Mesothelial cell of epicardium (in vitro differentiated cells): ENCODE measurements at regions not wholly inside any gene's neighbourhood (a gene's known extent, or its start where the extent isn't known, plus 50 kb on each side); places are given as distances from the start of the nearest gene placed in this dataset.

Experiments used
- DNase-seq, 2 experiments: peaks; one replicate each; pipeline ENCODE4 v3.0.0; 2021; ENCODE audit warnings: low spot score in 2 of 2; ENCODE audit not compliant: unreplicated experiment in 2 of 2
- H3K27ac Mint-ChIP-seq: 2 replicates; pipeline ENCODE4 v1.8.0; 2021; ENCODE audit warnings: mixed read lengths
- H3K27me3 Mint-ChIP-seq: 2 replicates; pipeline ENCODE4 v1.8.0; 2021; ENCODE audit warnings: low read depth, mixed read lengths
- H3K36me3 Mint-ChIP-seq: 2 replicates; pipeline ENCODE4 v1.8.0; 2021; ENCODE audit warnings: mixed read lengths
- H3K4me1 Mint-ChIP-seq: 2 replicates; pipeline ENCODE4 v1.8.0; 2021; ENCODE audit warnings: mixed read lengths
- H3K4me3 Mint-ChIP-seq: 2 replicates; pipeline ENCODE4 v1.8.0; 2021; ENCODE audit warnings: mild to moderate bottlenecking, moderate library complexity, mixed read lengths
- H3K9me3 Mint-ChIP-seq: 2 replicates; pipeline ENCODE4 v1.8.0; 2021; ENCODE audit warnings: mixed read lengths
- TF ChIP-seq, protein P1 (sequence below): fragments of 200-600 bp; sonication (generic); IDR thresholded peaks from one replicate; pipeline ENCODE4 v1.5.0; 2021; ENCODE audit warnings: antibody characterized with exemption; ENCODE audit not compliant: unreplicated experiment

DNA sequence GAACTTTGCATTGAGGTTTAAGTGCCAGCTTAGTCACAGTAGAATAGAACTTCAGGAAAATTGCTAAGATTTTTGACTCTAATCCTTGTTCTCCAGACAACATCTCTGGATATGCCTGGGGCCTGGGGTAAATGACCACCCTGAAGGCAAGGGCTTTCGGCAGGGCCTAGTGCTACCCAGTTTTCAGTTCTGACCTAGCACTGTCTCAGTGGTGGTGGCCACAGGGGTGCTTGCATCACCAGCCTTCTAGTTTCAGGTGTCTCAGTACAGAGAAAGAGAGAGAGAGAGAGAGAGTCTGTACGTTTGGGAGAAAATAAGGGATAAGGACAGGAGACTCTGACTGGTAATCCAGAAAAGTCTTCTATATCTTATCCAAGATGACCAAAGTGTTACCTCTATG is 890.5 kb downstream of the JRKL start:
- DNase-seq, result no peak
- Mint-ChIP-seq H3K4me1 (no peaks in the 10 kb centered on the region), H3K4me3 (no peak overlapping the region), H3K27me3 (no peaks in the 10 kb centered on the region), H3K27ac (no peak overlapping the region), H3K36me3 (peaks cover under 1% of the 10 kb centered on the region), H3K9me3 (peaks cover 46% of the 10 kb centered on the region)
- TF ChIP-seq, protein P1, sequence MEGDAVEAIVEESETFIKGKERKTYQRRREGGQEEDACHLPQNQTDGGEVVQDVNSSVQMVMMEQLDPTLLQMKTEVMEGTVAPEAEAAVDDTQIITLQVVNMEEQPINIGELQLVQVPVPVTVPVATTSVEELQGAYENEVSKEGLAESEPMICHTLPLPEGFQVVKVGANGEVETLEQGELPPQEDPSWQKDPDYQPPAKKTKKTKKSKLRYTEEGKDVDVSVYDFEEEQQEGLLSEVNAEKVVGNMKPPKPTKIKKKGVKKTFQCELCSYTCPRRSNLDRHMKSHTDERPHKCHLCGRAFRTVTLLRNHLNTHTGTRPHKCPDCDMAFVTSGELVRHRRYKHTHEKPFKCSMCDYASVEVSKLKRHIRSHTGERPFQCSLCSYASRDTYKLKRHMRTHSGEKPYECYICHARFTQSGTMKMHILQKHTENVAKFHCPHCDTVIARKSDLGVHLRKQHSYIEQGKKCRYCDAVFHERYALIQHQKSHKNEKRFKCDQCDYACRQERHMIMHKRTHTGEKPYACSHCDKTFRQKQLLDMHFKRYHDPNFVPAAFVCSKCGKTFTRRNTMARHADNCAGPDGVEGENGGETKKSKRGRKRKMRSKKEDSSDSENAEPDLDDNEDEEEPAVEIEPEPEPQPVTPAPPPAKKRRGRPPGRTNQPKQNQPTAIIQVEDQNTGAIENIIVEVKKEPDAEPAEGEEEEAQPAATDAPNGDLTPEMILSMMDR, result no peak

GRCh38 chr11:97289823-97290222 is 900.0 kb downstream of the JRKL start:
- Mint-ChIP-seq H3K36me3 (peaks cover 1% of the 10 kb centered on the region), H3K27ac (no peak overlapping the region), H3K4me1 (peaks cover 1% of the 10 kb centered on the region)

DNA sequence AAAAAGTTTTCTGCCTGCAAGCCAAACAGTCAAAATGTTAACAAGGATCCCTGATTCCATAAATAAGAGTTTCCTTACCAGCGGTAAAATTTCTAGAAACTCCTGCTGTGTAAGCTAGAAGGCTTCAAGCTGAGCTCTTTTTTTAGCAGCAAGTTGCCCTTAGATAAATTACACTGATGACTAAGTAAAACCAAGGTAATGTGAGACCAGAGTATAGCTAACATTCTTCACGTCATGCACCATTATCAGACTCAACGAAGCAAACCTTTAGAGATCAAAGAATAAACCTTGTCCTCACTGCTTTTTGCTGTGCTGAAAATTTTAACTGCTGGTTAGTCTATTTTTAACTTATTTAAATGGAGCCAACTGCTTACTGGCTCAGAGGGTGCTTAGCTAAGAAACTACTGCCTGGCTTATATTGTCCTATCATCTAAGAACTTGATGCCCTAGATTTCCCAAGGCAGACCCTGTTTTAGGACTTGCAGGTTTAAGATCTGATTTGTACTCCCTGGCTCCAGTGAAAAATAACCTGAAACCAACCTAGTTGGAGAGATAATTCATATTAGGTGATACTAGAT is 900.7 kb downstream of the JRKL start:
- H3K36me3 Mint-ChIP-seq, result peaks cover 1% of the 10 kb centered on the region

More at GRCh38 chr11:97289823-97290222, 900.0 kb downstream of the JRKL start:
- Mint-ChIP-seq H3K9me3 (peaks cover 18% of the 10 kb centered on the region), H3K4me3 (no peak overlapping the region), H3K27me3 (no peaks in the 10 kb centered on the region)
- TF ChIP-seq, protein P1, result no peak
- DNase-seq, result no peak

DNA sequence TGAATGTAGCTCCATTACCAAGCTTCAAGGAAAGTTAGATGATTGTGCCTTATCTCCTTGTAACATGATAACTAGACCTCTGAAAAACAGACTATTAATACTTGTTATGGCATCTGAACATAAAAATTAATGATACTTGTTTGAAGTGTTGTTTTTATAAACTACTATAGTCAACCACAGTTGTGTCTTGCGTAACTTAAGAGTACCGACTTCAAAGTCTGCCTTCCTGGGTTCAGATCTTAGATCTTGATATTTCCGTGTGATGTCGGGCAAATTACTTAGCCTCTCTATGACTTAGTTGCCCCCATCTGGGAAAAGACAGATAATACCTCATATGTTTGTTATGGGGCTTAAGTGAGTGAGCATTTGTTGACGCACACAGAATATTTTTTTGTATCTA is 906.5 kb downstream of the JRKL start:
- no peak for DNase-seq
- Mint-ChIP-seq H3K36me3 (no peaks in the 10 kb centered on the region), H3K27ac (no peak overlapping the region), H3K4me1 (peaks cover 15% of the 10 kb centered on the region), H3K27me3 (no peaks in the 10 kb centered on the region), H3K9me3 (peaks cover 7% of the 10 kb centered on the region), H3K4me3 (no peak overlapping the region)
- TF ChIP-seq, protein P1, result no peak

More for the DNA sequence above, 900.7 kb downstream of the JRKL start:
- Mint-ChIP-seq H3K27me3 (no peaks in the 10 kb centered on the region), H3K27ac (no peak overlapping the region), H3K4me1 (peaks cover 3% of the 10 kb centered on the region), H3K9me3 (peaks cover 16% of the 10 kb centered on the region), H3K4me3 (no peak overlapping the region)
- TF ChIP-seq, protein P1, result no peak
- DNase-seq, result no peak

- no peaks in the 10 kb centered on the region for H3K27me3 Mint-ChIP-seq
- no peak for DNase-seq
- H3K27ac Mint-ChIP-seq, result no peak overlapping the region
- H3K4me1 Mint-ChIP-seq, result no peaks in the 10 kb centered on the region
- peaks cover 3% of the 10 kb centered on the region for H3K9me3 Mint-ChIP-seq
- no peak overlapping the region for H3K4me3 Mint-ChIP-seq
- H3K36me3 Mint-ChIP-seq, result no peaks in the 10 kb centered on the region
- TF ChIP-seq, protein P1, result no peak
Measured at GRCh38 chr11:97309291-97309690, 919.5 kb downstream of the JRKL start.

- H3K4me1 Mint-ChIP-seq, result no peaks in the 10 kb centered on the region
- no peak overlapping the region for H3K4me3 Mint-ChIP-seq
- H3K36me3 Mint-ChIP-seq, result peaks cover 6% of the 10 kb centered on the region
- no peak for DNase-seq
- H3K9me3 Mint-ChIP-seq, result peaks cover 39% of the 10 kb centered on the region
- no peak overlapping the region for H3K27ac Mint-ChIP-seq
- TF ChIP-seq, protein P1, result peak; percentile 41
- H3K27me3 Mint-ChIP-seq, result no peaks in the 10 kb centered on the region
Measured at GRCh38 chr11:97325693-97326092, 935.9 kb downstream of the JRKL start.
